ENCODE measurements at regions not wholly inside any gene's neighbourhood (a gene's known extent, or its start where the extent isn't known, plus 50 kb on each side); places are given as distances from the start of the nearest gene placed in this dataset.
"Not testable (repeated sequence)": the region's sequence is repeated elsewhere in the genome, so short reads cannot be mapped to it uniquely, and the experiment has no call there.

GRCh38 chr12:92231945-92232344, 86.3 kb upstream of the BTG1 start:
- TF ChIP-seq CTCF (conservative IDR thresholded peaks at IDR 0.05); EZH2 (IDR thresholded peaks at IDR 0.05; ENCODE audit: low read depth): not testable (repeated sequence)
